ENCODE measurements at regions not wholly inside any gene's neighbourhood (a gene's known extent, or its start where the extent isn't known, plus 50 kb on each side); places are given as distances from the start of the nearest gene placed in this dataset.

DNA sequence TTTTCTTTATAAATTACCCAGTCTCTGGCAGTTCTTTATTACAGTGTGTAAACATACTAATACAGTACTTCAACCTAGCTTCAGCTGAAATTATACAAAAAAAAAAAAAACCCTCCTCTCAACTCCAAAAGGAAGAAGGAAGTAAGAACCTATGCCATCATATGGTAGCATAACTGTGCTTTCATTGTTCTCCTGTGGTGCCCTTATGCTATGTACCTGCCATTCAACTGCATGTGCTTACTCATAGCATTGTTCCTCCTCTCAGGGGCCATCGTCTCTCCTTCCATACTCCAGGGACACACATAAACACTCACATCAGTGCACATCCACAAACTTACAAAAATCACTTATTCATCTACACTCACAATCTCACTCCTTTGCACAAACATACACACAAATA lies 470.1 kb upstream of the HS3ST1 start:
- no peak for DNase-seq (ENCODE audit: low spot score)
- Mint-ChIP-seq H3K9me3 (ENCODE audit: low read depth) (peaks cover 17% of the 10 kb centered on the region), H3K4me1 (ENCODE audit: low read depth) (no peaks in the 10 kb centered on the region), H3K27ac (ENCODE audit: unreplicated experiment) (no peak overlapping the region), H3K36me3 (ENCODE audit: low read depth) (no peaks in the 10 kb centered on the region), H3K27me3 (ENCODE audit: low read depth) (no peaks in the 10 kb centered on the region), H3K4me3 (ENCODE audit: unreplicated experiment) (no peak overlapping the region)
- TF ChIP-seq, protein P1, sequence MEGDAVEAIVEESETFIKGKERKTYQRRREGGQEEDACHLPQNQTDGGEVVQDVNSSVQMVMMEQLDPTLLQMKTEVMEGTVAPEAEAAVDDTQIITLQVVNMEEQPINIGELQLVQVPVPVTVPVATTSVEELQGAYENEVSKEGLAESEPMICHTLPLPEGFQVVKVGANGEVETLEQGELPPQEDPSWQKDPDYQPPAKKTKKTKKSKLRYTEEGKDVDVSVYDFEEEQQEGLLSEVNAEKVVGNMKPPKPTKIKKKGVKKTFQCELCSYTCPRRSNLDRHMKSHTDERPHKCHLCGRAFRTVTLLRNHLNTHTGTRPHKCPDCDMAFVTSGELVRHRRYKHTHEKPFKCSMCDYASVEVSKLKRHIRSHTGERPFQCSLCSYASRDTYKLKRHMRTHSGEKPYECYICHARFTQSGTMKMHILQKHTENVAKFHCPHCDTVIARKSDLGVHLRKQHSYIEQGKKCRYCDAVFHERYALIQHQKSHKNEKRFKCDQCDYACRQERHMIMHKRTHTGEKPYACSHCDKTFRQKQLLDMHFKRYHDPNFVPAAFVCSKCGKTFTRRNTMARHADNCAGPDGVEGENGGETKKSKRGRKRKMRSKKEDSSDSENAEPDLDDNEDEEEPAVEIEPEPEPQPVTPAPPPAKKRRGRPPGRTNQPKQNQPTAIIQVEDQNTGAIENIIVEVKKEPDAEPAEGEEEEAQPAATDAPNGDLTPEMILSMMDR (IDR thresholded peaks at IDR 0.05): no peak

DNA sequence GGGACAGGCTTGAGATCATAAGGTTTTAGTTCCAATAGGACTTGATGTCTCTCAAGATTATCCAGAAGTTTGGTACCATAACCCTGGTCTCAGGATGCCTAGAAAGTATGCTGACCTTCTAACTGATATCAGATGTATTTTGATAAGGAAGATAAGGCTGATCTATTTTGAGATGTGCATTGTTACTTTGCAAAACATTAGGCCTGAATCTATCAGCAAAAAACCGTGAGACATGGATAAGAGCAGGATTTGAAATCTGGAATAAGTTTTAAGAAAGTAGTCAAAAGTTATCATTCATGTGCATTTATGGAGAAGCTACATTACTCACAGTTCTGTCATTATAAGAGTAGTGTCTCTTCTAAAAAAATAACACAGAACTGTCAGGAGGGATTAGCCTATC lies 467.1 kb upstream of the HS3ST1 start:
- Mint-ChIP-seq H3K4me3 (ENCODE audit: unreplicated experiment) (no peak overlapping the region), H3K27me3 (ENCODE audit: low read depth) (no peaks in the 10 kb centered on the region), H3K9me3 (ENCODE audit: low read depth) (peaks cover 17% of the 10 kb centered on the region), H3K4me1 (ENCODE audit: low read depth) (no peaks in the 10 kb centered on the region), H3K36me3 (ENCODE audit: low read depth) (no peaks in the 10 kb centered on the region), H3K27ac (ENCODE audit: unreplicated experiment) (no peak overlapping the region)
- no peak for DNase-seq (ENCODE audit: low spot score)
- TF ChIP-seq, protein P1 (IDR thresholded peaks at IDR 0.05): no peak

DNA sequence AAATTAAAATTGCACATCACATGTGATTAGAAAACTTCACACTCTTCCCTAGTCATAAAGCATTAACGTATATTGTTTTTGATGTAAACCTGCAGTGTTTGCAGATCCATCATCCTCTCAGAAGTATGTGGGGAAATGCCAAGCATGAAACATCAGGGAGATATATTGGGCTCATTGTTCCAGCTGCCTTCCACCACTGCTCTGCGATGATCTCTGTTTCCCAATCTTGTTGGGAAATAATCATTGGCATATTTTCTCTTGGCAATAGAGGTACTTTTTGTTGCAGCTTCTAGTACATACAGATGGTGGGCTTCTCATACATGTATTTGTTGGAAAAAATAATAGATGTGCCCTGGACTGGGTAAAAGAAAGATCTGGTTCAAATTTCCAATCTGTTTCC lies 466.3 kb upstream of the HS3ST1 start:
- TF ChIP-seq, protein P1 (IDR thresholded peaks at IDR 0.05): no peak
- H3K4me3 Mint-ChIP-seq (ENCODE audit: unreplicated experiment): no peak overlapping the region
- H3K36me3 Mint-ChIP-seq (ENCODE audit: low read depth): no peaks in the 10 kb centered on the region
- DNase-seq (ENCODE audit: low spot score): no peak
- H3K27ac Mint-ChIP-seq (ENCODE audit: unreplicated experiment): no peak overlapping the region
- H3K4me1 Mint-ChIP-seq (ENCODE audit: low read depth): no peaks in the 10 kb centered on the region
- H3K9me3 Mint-ChIP-seq (ENCODE audit: low read depth): peaks cover 17% of the 10 kb centered on the region
- no peaks in the 10 kb centered on the region for H3K27me3 Mint-ChIP-seq (ENCODE audit: low read depth)

DNA sequence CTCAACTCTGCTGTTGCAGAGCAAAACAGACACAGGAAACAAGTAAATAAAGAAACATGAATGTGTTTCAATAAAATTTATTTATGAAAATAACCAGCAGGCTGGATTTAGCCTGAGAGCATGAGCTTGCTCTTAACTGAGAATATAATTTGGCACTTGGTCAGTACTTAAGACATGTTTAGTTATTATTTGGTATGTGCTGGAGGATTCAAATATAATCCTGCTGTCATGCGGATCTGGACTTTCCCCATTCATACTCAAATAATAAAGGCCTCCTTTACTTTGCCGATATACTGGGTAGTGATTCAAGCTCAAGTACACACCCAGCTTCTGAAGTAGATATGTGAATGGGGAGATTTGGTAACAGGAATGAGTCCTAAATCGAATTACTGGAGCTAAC lies 465.5 kb upstream of the HS3ST1 start:
- Mint-ChIP-seq H3K4me3 (ENCODE audit: unreplicated experiment) (no peak overlapping the region), H3K27ac (ENCODE audit: unreplicated experiment) (no peak overlapping the region), H3K27me3 (ENCODE audit: low read depth) (no peaks in the 10 kb centered on the region), H3K4me1 (ENCODE audit: low read depth) (no peaks in the 10 kb centered on the region), H3K9me3 (ENCODE audit: low read depth) (peaks cover 17% of the 10 kb centered on the region), H3K36me3 (ENCODE audit: low read depth) (no peaks in the 10 kb centered on the region)
- TF ChIP-seq, protein P1 (IDR thresholded peaks at IDR 0.05): no peak
- DNase-seq (ENCODE audit: low spot score): no peak

DNA sequence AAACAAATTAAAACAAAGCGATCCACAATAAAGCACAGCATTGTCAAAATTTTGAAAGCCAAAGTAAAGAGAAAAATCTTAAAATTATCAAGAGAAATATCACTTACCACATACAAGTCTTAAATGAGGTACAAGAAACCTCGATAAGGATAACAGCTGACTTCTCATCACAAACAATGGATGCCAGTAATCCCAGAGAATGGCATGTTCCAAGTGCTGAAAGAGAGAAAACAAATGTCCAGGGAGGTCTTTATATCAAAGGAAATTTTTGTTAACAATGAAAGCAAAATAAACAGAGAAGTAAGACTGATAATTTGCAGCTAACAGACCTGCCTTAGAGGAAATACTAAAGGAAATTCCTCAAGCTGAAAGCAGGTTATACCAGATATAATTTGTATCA lies 460.4 kb upstream of the HS3ST1 start:
- TF ChIP-seq, protein P1 (IDR thresholded peaks at IDR 0.05): no peak
- Mint-ChIP-seq H3K9me3 (ENCODE audit: low read depth) (peaks cover 6% of the 10 kb centered on the region), H3K27ac (ENCODE audit: unreplicated experiment) (no peak overlapping the region), H3K27me3 (ENCODE audit: low read depth) (no peaks in the 10 kb centered on the region), H3K4me1 (ENCODE audit: low read depth) (no peaks in the 10 kb centered on the region), H3K36me3 (ENCODE audit: low read depth) (no peaks in the 10 kb centered on the region), H3K4me3 (ENCODE audit: unreplicated experiment) (no peak overlapping the region)
- no peak for DNase-seq (ENCODE audit: low spot score)

Data from chondrocyte (in vitro differentiated cells).